Karpas-422 (cell line): ENCODE measurements at regions not wholly inside any gene's neighbourhood (a gene's known extent, or its start where the extent isn't known, plus 50 kb on each side); places are given as distances from the start of the nearest gene placed in this dataset.
A peak's percentile ranks its signal among the peaks of the same experiment; 100 is the strongest.
"Not testable (repeated sequence)": the region's sequence is repeated elsewhere in the genome, so short reads cannot be mapped to it uniquely, and the experiment has no call there.

Source experiments
- DNase-seq: peaks from one replicate; pipeline ENCODE4 v3.0.0-alpha.2; 2015
- H2AFZ ChIP-seq: fragments of 200-600 bp; sonication (generic); 2 replicates; pipeline ENCODE4 v1.6.1; 2014; ENCODE audit warnings: antibody characterized with exemption, low read length, mixed read lengths
- H3K27ac ChIP-seq: fragments of 200-600 bp; sonication (generic); 2 replicates; pipeline ENCODE4 v1.5.1; 2014; ENCODE audit warnings: mild to moderate bottlenecking, low read length, moderate library complexity
- H3K27me3 ChIP-seq: fragments of 200-600 bp; sonication (generic); 2 replicates; pipeline ENCODE4 v1.6.1; 2014; ENCODE audit warnings: low read length, mixed read lengths
- H3K36me3 ChIP-seq: fragments of 200-600 bp; sonication (generic); 2 replicates; pipeline ENCODE4 v1.6.1; 2014; ENCODE audit warnings: low read length, mixed read lengths; ENCODE audit not compliant: insufficient read depth
- H3K4me1 ChIP-seq: fragments of 200-600 bp; sonication (generic); 2 replicates; pipeline ENCODE4 v1.6.1; 2014; ENCODE audit warnings: mild to moderate bottlenecking, low read length, mixed read lengths
- H3K4me2 ChIP-seq: fragments of 200-600 bp; sonication (generic); 2 replicates; pipeline ENCODE4 v1.6.1; 2014; ENCODE audit warnings: low read length, low read depth, mild to moderate bottlenecking; ENCODE audit not compliant: poor library complexity, severe bottlenecking
- H3K4me3 ChIP-seq: fragments of 200-600 bp; sonication (generic); 2 replicates; pipeline ENCODE4 v1.5.1; 2014; ENCODE audit warnings: mild to moderate bottlenecking, antibody characterized with exemption, low read length, mixed read lengths
- H3K79me2 ChIP-seq: fragments of 200-600 bp; sonication (generic); 2 replicates; pipeline ENCODE4 v1.6.1; 2014; ENCODE audit warnings: mild to moderate bottlenecking, low read length, mixed read lengths
- H3K9ac ChIP-seq: fragments of 200-600 bp; sonication (generic); 2 replicates; pipeline ENCODE4 v1.6.0; 2014; ENCODE audit warnings: low read length
- H3K9me2 ChIP-seq: fragments of 200-600 bp; sonication (generic), shearing (Covaris generic); replicated peaks from 2 replicates; pipeline ENCODE4 v1.6.0; 2014; ENCODE audit warnings: mild to moderate bottlenecking, low read length, moderate library complexity; ENCODE audit not compliant: insufficient read depth
- H3K9me3 ChIP-seq: fragments of 300-700, 200-600 bp; sonication (generic); 2 replicates; pipeline ENCODE4 v1.6.1; 2014; ENCODE audit warnings: low read length, mixed read lengths
- H4K20me1 ChIP-seq: fragments of 200-600 bp; sonication (generic); 2 replicates; pipeline ENCODE4 v1.6.1; 2014; ENCODE audit warnings: mild to moderate bottlenecking, antibody characterized with exemption, low read length, low read depth; ENCODE audit not compliant: insufficient read depth

GRCh38 chr12:116327992-116328391, 50.5 kb upstream of the MED13L start:
- not testable (repeated sequence) for H3K4me2 ChIP-seq, H3K9me3 ChIP-seq, H3K27ac ChIP-seq, H2AFZ ChIP-seq, H3K9me2 ChIP-seq, H3K4me3 ChIP-seq, DNase-seq, H3K27me3 ChIP-seq, H3K79me2 ChIP-seq, H3K9ac ChIP-seq, H3K36me3 ChIP-seq, H3K4me1 ChIP-seq, H4K20me1 ChIP-seq

GRCh38 chr12:116331876-116332275, 54.4 kb upstream of the MED13L start:
- H3K9me3 ChIP-seq, result no peaks in the 10 kb centered on the region
- H3K27ac ChIP-seq, result no peak overlapping the region
- no peak overlapping the region for H3K9ac ChIP-seq
- H3K4me3 ChIP-seq, result no peak overlapping the region
- no peaks in the 10 kb centered on the region for H4K20me1 ChIP-seq
- H3K27me3 ChIP-seq, result no peaks in the 10 kb centered on the region
- H3K4me1 ChIP-seq, result peaks cover 19% of the 10 kb centered on the region
- no peaks in the 10 kb centered on the region for H3K36me3 ChIP-seq
- DNase-seq, result no peak
- no peak overlapping the region for H3K4me2 ChIP-seq
- H3K79me2 ChIP-seq, result no peaks in the 10 kb centered on the region
- no peaks in the 10 kb centered on the region for H3K9me2 ChIP-seq
- no peak overlapping the region for H2AFZ ChIP-seq

GRCh38 chr12:116332705-116333380, 55.4 kb upstream of the MED13L start:
- Histone ChIP-seq H3K79me2 (no peaks in the 10 kb centered on the region), H3K27me3 (no peaks in the 10 kb centered on the region), H2AFZ (no peak overlapping the region), H4K20me1 (no peaks in the 10 kb centered on the region), H3K4me3 (no peak overlapping the region), H3K9ac (no peak overlapping the region), H3K4me1 (peaks cover 19% of the 10 kb centered on the region), H3K4me2 (no peak overlapping the region), H3K27ac (no peak overlapping the region), H3K36me3 (no peaks in the 10 kb centered on the region), H3K9me2 (no peaks in the 10 kb centered on the region), H3K9me3 (no peaks in the 10 kb centered on the region)
- no peak for DNase-seq

- no peaks in the 10 kb centered on the region for H4K20me1 ChIP-seq
- H3K4me1 ChIP-seq, result peaks cover 19% of the 10 kb centered on the region
- no peaks in the 10 kb centered on the region for H3K9me2 ChIP-seq
- no peaks in the 10 kb centered on the region for H3K36me3 ChIP-seq
- DNase-seq, result no peak
- no peak overlapping the region for H3K27ac ChIP-seq
- no peak overlapping the region for H3K4me2 ChIP-seq
- H3K79me2 ChIP-seq, result no peaks in the 10 kb centered on the region
- H3K4me3 ChIP-seq, result no peak overlapping the region
- no peak overlapping the region for H2AFZ ChIP-seq
- no peak overlapping the region for H3K9ac ChIP-seq
- H3K27me3 ChIP-seq, result no peaks in the 10 kb centered on the region
- H3K9me3 ChIP-seq, result no peaks in the 10 kb centered on the region
Measured at GRCh38 chr12:116333402-116333801, 55.9 kb upstream of the MED13L start.

GRCh38 chr12:116336542-116337065, 59.1 kb upstream of the MED13L start:
- H4K20me1 ChIP-seq, result no peaks in the 10 kb centered on the region
- peak overlapping the region; percentile 48 for H3K4me2 ChIP-seq
- H3K9ac ChIP-seq, result no peak overlapping the region
- peaks cover 23% of the 10 kb centered on the region for H3K4me1 ChIP-seq
- H3K79me2 ChIP-seq, result no peaks in the 10 kb centered on the region
- H3K27ac ChIP-seq, result no peak overlapping the region
- H3K9me3 ChIP-seq, result no peaks in the 10 kb centered on the region
- H3K36me3 ChIP-seq, result no peaks in the 10 kb centered on the region
- no peak overlapping the region for H3K4me3 ChIP-seq
- DNase-seq, result peak; percentile 44
- H2AFZ ChIP-seq, result no peak overlapping the region
- H3K27me3 ChIP-seq, result no peaks in the 10 kb centered on the region
- H3K9me2 ChIP-seq, result no peaks in the 10 kb centered on the region

GRCh38 chr12:116337312-116337711, 59.8 kb upstream of the MED13L start:
- H3K27ac ChIP-seq, result no peak overlapping the region
- no peaks in the 10 kb centered on the region for H3K27me3 ChIP-seq
- H3K9me2 ChIP-seq, result no peaks in the 10 kb centered on the region
- no peaks in the 10 kb centered on the region for H3K79me2 ChIP-seq
- no peak overlapping the region for H2AFZ ChIP-seq
- no peak overlapping the region for H3K4me3 ChIP-seq
- no peak overlapping the region for H3K9ac ChIP-seq
- no peaks in the 10 kb centered on the region for H3K9me3 ChIP-seq
- no peak overlapping the region for H3K4me2 ChIP-seq
- H4K20me1 ChIP-seq, result no peaks in the 10 kb centered on the region
- H3K36me3 ChIP-seq, result no peaks in the 10 kb centered on the region
- peaks cover 23% of the 10 kb centered on the region for H3K4me1 ChIP-seq
- DNase-seq, result no peak

GRCh38 chr12:116338064-116338846, 60.8 kb upstream of the MED13L start:
- Histone ChIP-seq H3K4me2 (no peak overlapping the region), H3K36me3 (no peaks in the 10 kb centered on the region), H3K27me3 (no peaks in the 10 kb centered on the region), H3K4me3 (no peak overlapping the region), H3K79me2 (no peaks in the 10 kb centered on the region), H4K20me1 (no peaks in the 10 kb centered on the region), H3K27ac (no peak overlapping the region), H3K4me1 (peaks cover 23% of the 10 kb centered on the region), H3K9me3 (no peaks in the 10 kb centered on the region), H3K9me2 (no peaks in the 10 kb centered on the region), H2AFZ (no peak overlapping the region), H3K9ac (no peak overlapping the region)
- DNase-seq, result no peak

- DNase-seq, result peak; percentile 49
Measured at GRCh38 chr12:116339062-116339461, 61.6 kb upstream of the MED13L start.

More at GRCh38 chr12:116339062-116339461, 61.6 kb upstream of the MED13L start:
- Histone ChIP-seq H3K79me2 (no peaks in the 10 kb centered on the region), H3K4me1 (peaks cover 17% of the 10 kb centered on the region), H3K9me2 (no peaks in the 10 kb centered on the region), H3K9me3 (no peaks in the 10 kb centered on the region), H3K4me2 (no peak overlapping the region), H3K27ac (no peak overlapping the region), H3K4me3 (no peak overlapping the region), H3K9ac (no peak overlapping the region), H2AFZ (no peak overlapping the region), H4K20me1 (no peaks in the 10 kb centered on the region), H3K36me3 (no peaks in the 10 kb centered on the region), H3K27me3 (no peaks in the 10 kb centered on the region)
